ENCODE measurements at regions not wholly inside any gene's neighbourhood (a gene's known extent, or its start where the extent isn't known, plus 50 kb on each side); places are given as distances from the start of the nearest gene placed in this dataset.

DNA sequence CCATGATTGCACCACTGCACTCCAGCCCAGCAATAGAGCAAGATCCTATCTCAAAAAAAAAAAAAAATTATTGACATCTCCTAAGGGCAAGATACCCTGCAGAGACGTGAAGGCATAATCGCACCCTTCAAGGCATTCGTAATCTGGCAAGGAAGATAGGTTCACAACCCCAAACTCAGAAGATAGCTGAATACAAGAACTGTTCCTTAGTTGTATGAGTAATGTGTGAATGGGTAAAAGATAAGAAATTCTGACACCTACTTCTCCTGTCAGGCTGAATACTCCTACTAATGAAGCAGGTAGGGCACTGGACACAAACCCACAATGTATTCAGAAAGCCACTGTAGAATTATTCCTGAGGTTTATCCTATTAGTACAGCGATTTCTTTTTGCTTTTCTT is 882.4 kb upstream of the AUTS2 start:
- H3K4me3 ChIP-seq (ENCODE audit: low read depth, low read length): no peak overlapping the region
- TF ChIP-seq, protein P1, sequence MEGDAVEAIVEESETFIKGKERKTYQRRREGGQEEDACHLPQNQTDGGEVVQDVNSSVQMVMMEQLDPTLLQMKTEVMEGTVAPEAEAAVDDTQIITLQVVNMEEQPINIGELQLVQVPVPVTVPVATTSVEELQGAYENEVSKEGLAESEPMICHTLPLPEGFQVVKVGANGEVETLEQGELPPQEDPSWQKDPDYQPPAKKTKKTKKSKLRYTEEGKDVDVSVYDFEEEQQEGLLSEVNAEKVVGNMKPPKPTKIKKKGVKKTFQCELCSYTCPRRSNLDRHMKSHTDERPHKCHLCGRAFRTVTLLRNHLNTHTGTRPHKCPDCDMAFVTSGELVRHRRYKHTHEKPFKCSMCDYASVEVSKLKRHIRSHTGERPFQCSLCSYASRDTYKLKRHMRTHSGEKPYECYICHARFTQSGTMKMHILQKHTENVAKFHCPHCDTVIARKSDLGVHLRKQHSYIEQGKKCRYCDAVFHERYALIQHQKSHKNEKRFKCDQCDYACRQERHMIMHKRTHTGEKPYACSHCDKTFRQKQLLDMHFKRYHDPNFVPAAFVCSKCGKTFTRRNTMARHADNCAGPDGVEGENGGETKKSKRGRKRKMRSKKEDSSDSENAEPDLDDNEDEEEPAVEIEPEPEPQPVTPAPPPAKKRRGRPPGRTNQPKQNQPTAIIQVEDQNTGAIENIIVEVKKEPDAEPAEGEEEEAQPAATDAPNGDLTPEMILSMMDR (conservative IDR thresholded peaks at IDR 0.05; ENCODE audit: low read depth, low read length): no peak
- no peak for DNase-seq (ENCODE audit: low read depth)

GRCh38 chr7:68717176-68717575 is 881.1 kb upstream of the AUTS2 start:
- DNase-seq (ENCODE audit: low read depth): no peak
- no peak overlapping the region for H3K4me3 ChIP-seq (ENCODE audit: low read depth, low read length)
- TF ChIP-seq, protein P1 (conservative IDR thresholded peaks at IDR 0.05; ENCODE audit: low read depth, low read length): no peak

GRCh38 chr7:68718097-68718551 is 880.2 kb upstream of the AUTS2 start:
- TF ChIP-seq, protein P1 (conservative IDR thresholded peaks at IDR 0.05; ENCODE audit: low read depth, low read length): no peak
- DNase-seq (ENCODE audit: low read depth): no peak
- H3K4me3 ChIP-seq (ENCODE audit: low read depth, low read length): no peak overlapping the region

- no peak for DNase-seq (ENCODE audit: low read depth)
- H3K4me3 ChIP-seq (ENCODE audit: low read depth, low read length): no peak overlapping the region
- TF ChIP-seq, protein P1 (conservative IDR thresholded peaks at IDR 0.05; ENCODE audit: low read depth, low read length): no peak
Measured at GRCh38 chr7:68720697-68721096, 877.6 kb upstream of the AUTS2 start.

GRCh38 chr7:68722044-68722443 is 876.2 kb upstream of the AUTS2 start:
- H3K4me3 ChIP-seq (ENCODE audit: low read depth, low read length): no peak overlapping the region
- no peak for DNase-seq (ENCODE audit: low read depth)
- TF ChIP-seq, protein P1 (conservative IDR thresholded peaks at IDR 0.05; ENCODE audit: low read depth, low read length): no peak

GRCh38 chr7:68724965-68725364 is 873.3 kb upstream of the AUTS2 start:
- TF ChIP-seq, protein P1 (conservative IDR thresholded peaks at IDR 0.05; ENCODE audit: low read depth, low read length): no peak
- H3K4me3 ChIP-seq (ENCODE audit: low read depth, low read length): no peak overlapping the region
- DNase-seq (ENCODE audit: low read depth): no peak

Measured in epithelial cell of proximal tubule (primary cell).